ENCODE measurements at regions not wholly inside any gene's neighbourhood (a gene's known extent, or its start where the extent isn't known, plus 50 kb on each side); places are given as distances from the start of the nearest gene placed in this dataset.

DNA sequence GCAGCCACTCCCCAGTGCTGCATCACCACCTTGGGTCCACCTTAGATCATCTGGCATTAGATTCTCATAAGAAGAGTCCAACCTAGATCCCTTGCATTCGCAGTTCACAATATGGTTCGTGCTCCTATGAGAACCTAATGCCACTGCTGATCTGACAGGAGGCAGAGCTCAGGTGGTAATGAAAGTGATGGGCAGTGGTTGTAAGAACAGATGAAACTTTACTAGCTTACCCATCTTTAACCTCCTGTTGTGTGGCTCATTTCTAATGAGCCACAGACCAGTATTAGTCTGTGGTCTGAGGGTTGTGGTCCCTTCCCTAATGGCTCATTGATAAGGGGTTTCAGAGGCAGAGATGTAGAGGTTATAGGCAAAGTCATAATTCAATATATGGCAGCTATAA, 615.9 kb upstream of the MIS18BP1 start:
- no peak for TF ChIP-seq EZH2 (IDR thresholded peaks at IDR 0.05; ENCODE audit: borderline replicate concordance, low read depth, low read length, poor library complexity, severe bottlenecking)
- TF ChIP-seq, protein P1, sequence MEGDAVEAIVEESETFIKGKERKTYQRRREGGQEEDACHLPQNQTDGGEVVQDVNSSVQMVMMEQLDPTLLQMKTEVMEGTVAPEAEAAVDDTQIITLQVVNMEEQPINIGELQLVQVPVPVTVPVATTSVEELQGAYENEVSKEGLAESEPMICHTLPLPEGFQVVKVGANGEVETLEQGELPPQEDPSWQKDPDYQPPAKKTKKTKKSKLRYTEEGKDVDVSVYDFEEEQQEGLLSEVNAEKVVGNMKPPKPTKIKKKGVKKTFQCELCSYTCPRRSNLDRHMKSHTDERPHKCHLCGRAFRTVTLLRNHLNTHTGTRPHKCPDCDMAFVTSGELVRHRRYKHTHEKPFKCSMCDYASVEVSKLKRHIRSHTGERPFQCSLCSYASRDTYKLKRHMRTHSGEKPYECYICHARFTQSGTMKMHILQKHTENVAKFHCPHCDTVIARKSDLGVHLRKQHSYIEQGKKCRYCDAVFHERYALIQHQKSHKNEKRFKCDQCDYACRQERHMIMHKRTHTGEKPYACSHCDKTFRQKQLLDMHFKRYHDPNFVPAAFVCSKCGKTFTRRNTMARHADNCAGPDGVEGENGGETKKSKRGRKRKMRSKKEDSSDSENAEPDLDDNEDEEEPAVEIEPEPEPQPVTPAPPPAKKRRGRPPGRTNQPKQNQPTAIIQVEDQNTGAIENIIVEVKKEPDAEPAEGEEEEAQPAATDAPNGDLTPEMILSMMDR (conservative IDR thresholded peaks at IDR 0.05; ENCODE audit: low read depth, low read length) = no peak

All from A673 (cell line).